IPS DF 19.7 (cell line): ENCODE measurements at regions not wholly inside any gene's neighbourhood (a gene's known extent, or its start where the extent isn't known, plus 50 kb on each side); places are given as distances from the start of the nearest gene placed in this dataset.

Experiments
- DNase-seq: peaks from one replicate; pipeline ENCODE4 v3.0.0-alpha.2; 2013; ENCODE audit warnings: low read depth, low spot score

GRCh38 chr9:23577611-23578010 lies 248.4 kb downstream of the ELAVL2 start:
- DNase-seq: no peak

- no peak for DNase-seq
Measured at GRCh38 chr9:23581931-23582330, 244.1 kb downstream of the ELAVL2 start.

- DNase-seq: no peak
Measured at GRCh38 chr9:23582836-23583235, 243.2 kb downstream of the ELAVL2 start.

DNA sequence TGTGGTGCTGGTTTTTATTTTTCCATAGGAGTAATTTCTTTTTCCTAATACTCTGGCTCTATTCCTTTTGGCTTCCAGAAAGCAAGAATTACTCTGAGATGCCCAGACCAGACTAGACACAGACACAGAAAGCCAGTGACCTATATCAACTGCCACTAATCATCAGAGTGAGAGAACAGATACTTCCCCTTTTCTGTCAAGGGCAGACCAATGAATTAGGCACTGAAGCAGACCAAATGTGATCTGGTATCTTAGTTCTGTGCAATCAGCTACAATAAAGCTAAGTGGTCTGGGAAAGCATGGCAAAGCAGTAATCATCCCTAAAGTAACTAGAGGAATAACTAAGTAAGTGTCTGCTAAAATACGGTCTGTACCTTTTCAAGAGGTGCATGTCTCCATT lies 239.1 kb downstream of the ELAVL2 start:
- no peak for DNase-seq

- DNase-seq: no peak
Measured at GRCh38 chr9:23587433-23587832, 238.6 kb downstream of the ELAVL2 start.

- DNase-seq: no peak
Measured at GRCh38 chr9:23587903-23588302, 238.1 kb downstream of the ELAVL2 start.

DNA sequence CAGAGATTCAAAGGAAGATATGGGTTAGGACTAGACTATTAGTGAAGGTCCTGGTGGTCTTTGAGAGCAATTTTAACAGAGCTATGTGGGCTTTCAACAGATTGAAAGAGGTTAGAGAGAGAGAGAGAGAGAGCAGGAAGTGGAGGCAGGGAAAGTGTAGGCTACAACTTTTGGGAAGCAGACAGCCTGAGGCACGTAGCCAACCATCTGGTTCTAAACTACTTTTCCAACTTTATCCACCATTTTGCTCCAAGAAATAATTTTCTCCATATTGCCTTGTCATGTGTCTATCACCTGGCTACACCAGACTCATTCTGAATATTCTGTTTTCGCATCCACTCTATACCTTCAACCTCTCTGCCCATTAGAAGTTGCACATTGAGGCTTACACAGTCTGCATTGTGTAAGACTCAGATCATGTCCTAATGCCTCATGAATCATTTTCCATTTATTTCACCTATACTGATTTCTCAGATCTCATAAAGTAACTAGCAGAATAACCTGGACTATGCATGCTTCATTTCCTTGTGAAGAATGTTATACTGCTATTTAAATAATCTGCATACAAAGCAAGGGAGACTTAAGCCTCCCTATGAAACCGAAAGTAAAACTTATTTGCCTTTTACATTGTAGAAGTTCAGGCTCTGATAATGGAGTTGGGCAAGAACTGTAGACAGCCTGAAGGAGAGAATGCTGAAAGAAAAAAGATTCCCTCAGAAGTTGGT lies 235.6 kb downstream of the ELAVL2 start:
- no peak for DNase-seq

GRCh38 chr9:23594421-23594820 lies 231.6 kb downstream of the ELAVL2 start:
- DNase-seq: no peak

- no peak for DNase-seq
Measured at GRCh38 chr9:23596913-23597634, 229.0 kb downstream of the ELAVL2 start.

GRCh38 chr9:23598994-23599393 lies 227.0 kb downstream of the ELAVL2 start:
- no peak for DNase-seq

DNA sequence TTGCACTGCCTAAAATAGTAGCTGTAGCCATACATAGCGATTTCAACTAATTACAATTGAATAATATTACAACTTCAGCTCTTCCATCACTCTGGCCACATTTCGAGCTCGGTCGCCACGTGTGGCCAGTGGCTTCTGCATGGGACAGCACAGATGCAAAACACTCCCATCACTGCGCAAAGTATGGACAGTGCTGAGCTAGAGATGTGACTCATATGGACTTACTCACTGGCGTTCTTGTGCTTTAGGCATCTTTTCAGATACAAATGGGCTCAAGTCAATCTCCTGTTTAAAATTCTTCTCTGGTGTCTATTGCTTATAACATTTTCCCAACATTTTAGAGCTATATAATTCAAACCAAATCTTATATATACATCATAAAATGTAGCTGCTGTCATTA lies 222.7 kb downstream of the ELAVL2 start:
- DNase-seq: no peak

DNA sequence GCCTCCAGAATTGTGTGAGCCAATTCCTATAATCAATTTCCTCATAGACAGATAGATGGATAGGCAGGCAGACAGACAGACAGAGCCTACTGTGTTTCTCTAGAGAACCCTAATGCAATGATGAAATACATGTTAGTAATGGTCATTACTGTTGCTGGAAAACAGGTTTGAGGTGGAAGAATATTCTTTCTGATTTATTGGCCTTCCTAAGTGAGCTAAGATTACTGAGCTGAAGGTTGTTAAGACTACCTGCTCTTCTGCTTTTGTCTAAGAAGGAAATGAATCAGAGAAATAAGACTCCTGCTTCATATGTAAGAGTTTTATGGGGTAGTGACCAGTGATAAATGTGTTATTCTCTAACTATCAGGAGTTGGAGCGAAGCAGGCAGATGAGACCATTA lies 219.9 kb downstream of the ELAVL2 start:
- DNase-seq: no peak

GRCh38 chr9:23608456-23608855 lies 217.6 kb downstream of the ELAVL2 start:
- DNase-seq: no peak

DNA sequence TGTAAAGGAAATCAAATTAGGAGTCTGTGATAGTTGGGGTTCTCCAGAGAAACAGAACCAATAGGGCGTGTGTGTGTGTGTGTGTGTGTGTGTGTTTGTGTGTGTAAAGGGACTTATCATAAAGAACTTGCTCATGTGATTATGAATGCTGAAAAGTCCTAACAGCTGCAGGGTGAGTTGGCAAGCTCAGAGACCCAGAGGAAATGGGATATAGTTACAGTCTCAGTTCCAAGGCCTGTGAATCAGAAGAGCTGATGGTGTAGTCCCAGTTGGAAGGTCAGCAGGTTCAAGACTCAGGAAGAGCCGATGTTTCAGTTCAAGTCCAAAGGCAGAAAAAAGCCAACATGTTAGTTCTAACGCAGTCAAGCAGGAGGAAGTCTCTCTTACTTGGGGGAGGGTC lies 214.2 kb downstream of the ELAVL2 start:
- DNase-seq: no peak

- no peak for DNase-seq
Measured at GRCh38 chr9:23615569-23615968, 210.5 kb downstream of the ELAVL2 start.

GRCh38 chr9:23621188-23621587 lies 204.9 kb downstream of the ELAVL2 start:
- DNase-seq: no peak

GRCh38 chr9:23621924-23622323 lies 204.1 kb downstream of the ELAVL2 start:
- no peak for DNase-seq

DNA sequence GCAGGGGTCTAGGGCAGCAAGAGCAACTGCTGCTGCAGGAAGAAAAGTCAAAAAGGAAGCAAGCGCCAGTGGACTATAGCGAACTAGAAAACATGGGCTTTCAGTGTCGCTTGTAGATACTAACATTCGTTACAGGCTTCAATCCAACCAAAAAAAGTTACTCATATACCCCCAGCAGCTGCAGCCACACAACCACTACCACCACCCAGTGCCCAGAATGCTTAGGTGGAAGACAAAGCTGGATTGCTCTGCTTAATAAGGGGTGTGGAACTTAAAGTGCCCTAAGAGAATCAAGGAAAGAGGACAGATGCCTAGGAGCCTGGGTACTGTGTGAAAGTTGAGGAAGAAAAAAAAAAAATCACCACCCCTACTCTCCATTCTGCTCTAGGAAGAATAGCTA lies 203.6 kb downstream of the ELAVL2 start:
- no peak for DNase-seq

- DNase-seq: no peak
Measured at GRCh38 chr9:23630488-23630887, 195.6 kb downstream of the ELAVL2 start.

GRCh38 chr9:23635276-23635675 lies 190.8 kb downstream of the ELAVL2 start:
- no peak for DNase-seq

DNA sequence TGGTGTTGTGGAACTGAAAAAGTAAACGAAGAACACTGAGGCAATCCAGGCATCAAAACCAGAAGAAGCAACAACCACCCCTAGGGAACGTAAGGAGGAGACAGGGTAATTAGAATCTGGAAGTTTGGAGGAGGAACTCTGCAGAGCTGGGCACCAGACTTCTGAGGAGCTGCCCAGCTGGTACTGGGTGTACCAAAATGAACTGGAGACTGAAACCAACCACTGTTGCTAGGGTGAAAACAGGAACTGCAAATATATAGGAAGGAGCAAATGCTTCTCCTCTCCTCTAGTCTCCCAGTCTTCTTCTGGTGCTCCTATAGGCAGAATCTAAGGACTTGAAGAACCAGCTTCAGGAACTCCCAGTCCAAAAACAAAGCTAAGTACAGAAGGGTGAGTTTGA lies 189.8 kb downstream of the ELAVL2 start:
- no peak for DNase-seq

DNA sequence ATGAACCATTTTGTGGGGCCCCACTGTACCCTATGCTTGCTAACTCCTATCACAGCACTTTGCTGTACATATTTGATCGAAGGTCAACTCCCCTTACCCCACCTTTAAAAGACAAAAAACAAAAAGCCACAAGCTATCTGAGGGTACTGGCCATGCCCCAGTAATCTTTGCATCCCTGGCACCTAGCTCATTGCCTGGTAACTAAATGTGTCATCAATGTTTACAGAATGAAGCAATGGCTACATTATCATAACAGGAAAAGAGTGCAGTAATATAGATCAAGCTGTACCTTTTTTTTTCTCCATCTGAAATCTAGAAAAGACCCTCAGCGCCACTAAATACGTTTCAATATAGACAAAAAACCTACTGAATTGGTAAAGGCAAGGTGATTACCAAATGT lies 188.0 kb downstream of the ELAVL2 start:
- DNase-seq: no peak

- DNase-seq: no peak
Measured at GRCh38 chr9:23638837-23639426, 187.1 kb downstream of the ELAVL2 start.
